ENCODE measurements at regions not wholly inside any gene's neighbourhood (a gene's known extent, or its start where the extent isn't known, plus 50 kb on each side); places are given as distances from the start of the nearest gene placed in this dataset.

- no peak for DNase-seq (ENCODE audit: low spot score)
- in situ Hi-C loops (cut with MboI; ENCODE audit: low sequenced_read_pairs, unreplicated experiment), result no loop called here
- TF ChIP-seq CTCF (IDR thresholded peaks at IDR 0.05; ENCODE audit: borderline replicate concordance, control extremely low read depth, extremely low read depth, insufficient read depth, missing control alignments), result no peak
Measured at GRCh38 chr6:170136541-170137175, 154.2 kb downstream of the DLL1 start.

GRCh38 chr6:170135821-170136471, 154.9 kb downstream of the DLL1 start:
- in situ Hi-C loops (cut with MboI; ENCODE audit: low sequenced_read_pairs, unreplicated experiment), result no loop called here
- TF ChIP-seq CTCF (IDR thresholded peaks at IDR 0.05; ENCODE audit: borderline replicate concordance, control extremely low read depth, extremely low read depth, insufficient read depth, missing control alignments), result no peak
- DNase-seq (ENCODE audit: low spot score), result no peak

- no peak for TF ChIP-seq CTCF (IDR thresholded peaks at IDR 0.05; ENCODE audit: borderline replicate concordance, control extremely low read depth, extremely low read depth, insufficient read depth, missing control alignments)
- in situ Hi-C loops (cut with MboI; ENCODE audit: low sequenced_read_pairs, unreplicated experiment), result no loop called here
- no peak for DNase-seq (ENCODE audit: low spot score)
Measured at GRCh38 chr6:170135461-170135820, 155.4 kb downstream of the DLL1 start.

GRCh38 chr6:170134471-170135440, 156.1 kb downstream of the DLL1 start:
- no peak for DNase-seq (ENCODE audit: low spot score)
- in situ Hi-C loops (cut with MboI; ENCODE audit: low sequenced_read_pairs, unreplicated experiment), result no loop called here
- no peak for TF ChIP-seq CTCF (IDR thresholded peaks at IDR 0.05; ENCODE audit: borderline replicate concordance, control extremely low read depth, extremely low read depth, insufficient read depth, missing control alignments)

GRCh38 chr6:170134031-170134470, 156.8 kb downstream of the DLL1 start:
- in situ Hi-C loops (cut with MboI; ENCODE audit: low sequenced_read_pairs, unreplicated experiment), result no loop called here
- DNase-seq (ENCODE audit: low spot score), result no peak

More at GRCh38 chr6:170134031-170134470, 156.8 kb downstream of the DLL1 start:
- no peak for TF ChIP-seq CTCF (IDR thresholded peaks at IDR 0.05; ENCODE audit: borderline replicate concordance, control extremely low read depth, extremely low read depth, insufficient read depth, missing control alignments)
